Liver (tissue), 7 donors: ENCODE measurements at regions not wholly inside any gene's neighbourhood (a gene's known extent, or its start where the extent isn't known, plus 50 kb on each side); places are given as distances from the start of the nearest gene placed in this dataset.

Experiments
- DNase-seq: peaks from one replicate; pipeline ENCODE4 v3.0.0-alpha.2; 2017; ENCODE audit warnings: low spot score
- H3K27ac ChIP-seq, 2 donors: one replicate each; pipeline ENCODE4 v1.7.0; 2013; ENCODE audit warnings: inconsistent platforms in 2 of 2, low read length in 2 of 2, control low read depth in 1 of 2, low read depth in 1 of 2, mild to moderate bottlenecking in 1 of 2
- H3K27me3 ChIP-seq, 4 donors: one replicate each; pipeline versions ENCODE4 v1.6.1 to v1.7.0; 2013; ENCODE audit warnings: low read length in 3 of 4, inconsistent platforms in 1 of 4, mild to moderate bottlenecking in 1 of 4, moderate library complexity in 1 of 4; ENCODE audit not compliant: control insufficient read depth in 4 of 4, insufficient read depth in 4 of 4
- H3K36me3 ChIP-seq, 4 donors: one replicate each; pipeline versions ENCODE4 v1.6.1 to v1.7.0; 2013; ENCODE audit warnings: low read length in 3 of 4, mild to moderate bottlenecking in 3 of 4, low read depth in 1 of 4, moderate library complexity in 1 of 4; ENCODE audit not compliant: control insufficient read depth in 4 of 4, insufficient read depth in 3 of 4
- H3K4me1 ChIP-seq, 4 donors: one replicate each; pipeline versions ENCODE4 v1.6.1 to v1.7.0; 2013; ENCODE audit warnings: low read length in 3 of 4, mild to moderate bottlenecking in 3 of 4, moderate library complexity in 1 of 4; ENCODE audit not compliant: control insufficient read depth in 4 of 4, insufficient read depth in 4 of 4
- H3K4me3 ChIP-seq, 3 donors: one replicate each; pipeline versions ENCODE4 v1.6.1 to v1.7.0; 2013; ENCODE audit warnings: low read length in 3 of 3, control low read depth in 1 of 3, low read depth in 1 of 3, mild to moderate bottlenecking in 1 of 3
- H3K9ac ChIP-seq, 2 donors: one replicate each; pipeline ENCODE4 v1.7.0; 2013; ENCODE audit warnings: low read length in 2 of 2, mild to moderate bottlenecking in 2 of 2, moderate library complexity in 2 of 2, control low read depth in 1 of 2, low read depth in 1 of 2
- H3K9me3 ChIP-seq, 4 donors: one replicate each; pipeline versions ENCODE4 v1.6.1 to v1.7.0; 2013; ENCODE audit warnings: low read length in 3 of 4; ENCODE audit not compliant: control insufficient read depth in 4 of 4
- EGR1 ChIP-seq, 2 donors: IDR thresholded peaks; 2 replicates each; pipeline ENCODE4 v1.6.1; 2016 to 2018; ENCODE audit warnings: antibody characterized with exemption in 2 of 2, low read depth in 2 of 2
- GABPA ChIP-seq, 2 donors: IDR thresholded peaks in 1 of 2; conservative IDR thresholded peaks in 1 of 2; 2 replicates each; pipeline ENCODE4 v1.6.1; 2016; ENCODE audit warnings: antibody characterized with exemption in 2 of 2, mild to moderate bottlenecking in 1 of 2, moderate library complexity in 1 of 2
- HNF4A ChIP-seq, 2 donors: conservative IDR thresholded peaks; 2 replicates each; pipeline ENCODE4 v1.6.1; 2016; ENCODE audit warnings: antibody characterized with exemption in 2 of 2, mild to moderate bottlenecking in 2 of 2
- HNF4G ChIP-seq: IDR thresholded peaks from 2 replicates; pipeline ENCODE4 v1.6.1; 2016; ENCODE audit warnings: antibody characterized with exemption
- JUND ChIP-seq, 2 donors: IDR thresholded peaks; 2 replicates each; pipeline ENCODE4 v1.6.1; 2016; ENCODE audit warnings: antibody characterized with exemption in 2 of 2
- MAX ChIP-seq: IDR thresholded peaks from 2 replicates; pipeline ENCODE4 v1.6.1; 2016; ENCODE audit warnings: antibody characterized with exemption
- NR2F2 ChIP-seq: IDR thresholded peaks from 2 replicates; pipeline ENCODE4 v1.6.1; 2016; ENCODE audit warnings: antibody characterized with exemption
- RAD21 ChIP-seq, 2 donors: IDR thresholded peaks; 2 replicates each; pipeline ENCODE4 v1.6.1; 2016; ENCODE audit warnings: antibody characterized with exemption in 2 of 2, mild to moderate bottlenecking in 2 of 2
- REST ChIP-seq: IDR thresholded peaks from 2 replicates; pipeline ENCODE4 v1.6.1; 2016; ENCODE audit warnings: antibody characterized with exemption, mild to moderate bottlenecking
- RXRA ChIP-seq, 2 donors: IDR thresholded peaks; 2 replicates each; pipeline ENCODE4 v1.6.1; 2017 to 2018; ENCODE audit warnings: antibody characterized with exemption in 2 of 2, mild to moderate bottlenecking in 1 of 2
- SP1 ChIP-seq: IDR thresholded peaks from 2 replicates; pipeline ENCODE4 v1.6.1; 2018; ENCODE audit warnings: antibody characterized with exemption, mild to moderate bottlenecking
- YY1 ChIP-seq: IDR thresholded peaks from 2 replicates; pipeline ENCODE4 v1.6.1; 2016; ENCODE audit warnings: antibody characterized with exemption, mild to moderate bottlenecking
- ZBTB33 ChIP-seq: IDR thresholded peaks from 2 replicates; pipeline ENCODE4 v1.6.1; 2016; ENCODE audit warnings: antibody characterized with exemption
- WGBS: extraction: QIAGEN DNeasy Blood & Tissue Kit; methylation state at CpG from one replicate; pipeline ENCODE4 v1.1.7; 2013; 5-methylcytosine and 5-hydroxymethylcytosine counted together
- donor health status: healthy.
- donor health status: healthy.
- donor health status: healthy.
- donor health status: healthy.

GRCh38 chr2:57199663-57200062 lies 846.9 kb upstream of the VRK2 start (continued):
- TF ChIP-seq REST: no peak
- no peak for TF ChIP-seq EGR1 (IDR thresholded peaks at IDR 0.05; ENCODE audit: low read depth in 2 of 2)
- no peak for TF ChIP-seq YY1
- TF ChIP-seq JUND (IDR thresholded peaks at IDR 0.05): no peak

- 55% methylated on average over 3 of the region's 3 CpGs for WGBS
- Histone ChIP-seq H3K4me1 (no peaks in the 10 kb centered on the region), H3K4me3 (no peak overlapping the region), H3K27me3 (no peaks in the 10 kb centered on the region), H3K9me3 (no peaks in the 10 kb centered on the region), H3K27ac (no peak overlapping the region), H3K36me3 (no peaks in the 10 kb centered on the region), H3K9ac (no peak overlapping the region)
- DNase-seq: no peak
- TF ChIP-seq HNF4G (no peak), ZBTB33 (no peak), GABPA (IDR thresholded peaks at IDR 0.05 in 1 of 2, conservative IDR thresholded peaks at IDR 0.05 in 1 of 2) (no peak), HNF4A (conservative IDR thresholded peaks at IDR 0.05) (no peak), YY1 (no peak), NR2F2 (no peak), RAD21 (IDR thresholded peaks at IDR 0.05) (no peak)
These were observed 842.2 kb upstream of the VRK2 start for GRCh38 chr2:57204364-57204763.

- WGBS: 87% methylated on average over 2 of the region's 2 CpGs
- no peak overlapping the region for H3K4me3 ChIP-seq
- TF ChIP-seq RAD21 (IDR thresholded peaks at IDR 0.05): no peak
- no peak for TF ChIP-seq REST
- TF ChIP-seq YY1: no peak
- no peak for TF ChIP-seq MAX
- no peak for TF ChIP-seq SP1
- TF ChIP-seq RXRA (IDR thresholded peaks at IDR 0.05): no peak
- no peak for TF ChIP-seq EGR1 (IDR thresholded peaks at IDR 0.05; ENCODE audit: low read depth in 2 of 2)
These were observed 841.4 kb upstream of the VRK2 start for GRCh38 chr2:57205241-57205640.

More at GRCh38 chr2:57205241-57205640, 841.4 kb upstream of the VRK2 start:
- no peaks in the 10 kb centered on the region for H3K9me3 ChIP-seq
- H3K36me3 ChIP-seq: no peaks in the 10 kb centered on the region
- DNase-seq: no peak
- no peak overlapping the region for H3K27ac ChIP-seq
- H3K9ac ChIP-seq: no peak overlapping the region
- H3K27me3 ChIP-seq: no peaks in the 10 kb centered on the region
- H3K4me1 ChIP-seq: no peaks in the 10 kb centered on the region
